Common myeloid progenitor, CD34-positive (primary cell): ENCODE measurements at regions not wholly inside any gene's neighbourhood (a gene's known extent, or its start where the extent isn't known, plus 50 kb on each side); places are given as distances from the start of the nearest gene placed in this dataset.

Experiments
- CTCF ChIA-PET: fragments of 350-600 bp; sonication (Branson Sonifier 250); formaldehyde crosslinking; loops from one replicate; lab custom pipeline; 2021; ENCODE audit warnings: antibody characterized with exemption; lab: Charles Lee
- POLR2A ChIA-PET: fragments of 350-600 bp; sonication (Branson Sonifier 250); formaldehyde crosslinking; loops from one replicate; lab custom pipeline; 2021; ENCODE audit warnings: antibody characterized with exemption; lab: Charles Lee
- DNase-seq, 3 donors: peaks; one replicate each; pipeline versions ENCODE4 v3.0.0 to v3.0.0-alpha.2; 2013
- H3K27ac ChIP-seq, 2 experiments: 1 replicate in 1 of 2; 2 replicates in 1 of 2; pipeline ENCODE4 v1.7.0; 2013; ENCODE audit warnings: inconsistent platforms in 2 of 2, low read length in 2 of 2, mild to moderate bottlenecking in 2 of 2, low read depth in 1 of 2, moderate library complexity in 1 of 2; ENCODE audit not compliant: severe bottlenecking in 2 of 2, insufficient read depth in 1 of 2, poor library complexity in 1 of 2
- H3K27me3 ChIP-seq, 5 experiments: replicated peaks in 2 of 5; 1 replicate in 3 of 5; 2 replicates in 2 of 5; pipeline versions ENCODE4 v1.6.1 to v1.7.0; 2013; ENCODE audit warnings: low read length in 4 of 5, mild to moderate bottlenecking in 2 of 5, moderate library complexity in 2 of 5, inconsistent platforms in 1 of 5; ENCODE audit not compliant: insufficient read depth in 5 of 5, control insufficient read depth in 4 of 5
- H3K36me3 ChIP-seq, 4 experiments: 1 replicate in 2 of 4; 2 replicates in 2 of 4; pipeline versions ENCODE4 v1.6.1 to v1.7.0; 2013; ENCODE audit warnings: low read length in 3 of 4, control low read depth in 1 of 4, mild to moderate bottlenecking in 1 of 4; ENCODE audit not compliant: control insufficient read depth in 4 of 4, insufficient read depth in 4 of 4
- H3K4me1 ChIP-seq, 4 experiments: 1 replicate in 3 of 4; 2 replicates in 1 of 4; pipeline versions ENCODE4 v1.6.1 to v1.7.1; 2013; ENCODE audit warnings: low read length in 3 of 4, mild to moderate bottlenecking in 3 of 4, control low read depth in 1 of 4, inconsistent platforms in 1 of 4, moderate library complexity in 1 of 4; ENCODE audit not compliant: control insufficient read depth in 4 of 4, insufficient read depth in 4 of 4; ENCODE audit errors: control extremely low read depth in 1 of 4
- H3K4me3 ChIP-seq, 7 experiments: 1 replicate in 4 of 7; 2 replicates in 3 of 7; pipeline versions ENCODE4 v1.5.1 to v1.7.0; 2013; ENCODE audit warnings: mild to moderate bottlenecking in 7 of 7, low read length in 6 of 7, moderate library complexity in 6 of 7, inconsistent platforms in 2 of 7, low read depth in 2 of 7, control low read depth in 1 of 7; ENCODE audit not compliant: insufficient read depth in 4 of 7, control insufficient read depth in 1 of 7; ENCODE audit errors: extremely low read depth in 1 of 7
- H3K9me3 ChIP-seq, 5 experiments: 1 replicate in 4 of 5; 2 replicates in 1 of 5; pipeline versions ENCODE4 v1.6.1 to v1.7.1; 2013; ENCODE audit warnings: low read length in 4 of 5, mild to moderate bottlenecking in 2 of 5, inconsistent platforms in 1 of 5, low read depth in 1 of 5, moderate library complexity in 1 of 5; ENCODE audit not compliant: control insufficient read depth in 4 of 5, insufficient read depth in 2 of 5; ENCODE audit errors: control extremely low read depth in 1 of 5
- WGBS: methylation state at CpG from one replicate; pipeline ENCODE4 v1.1.5; 2013; ENCODE audit not compliant: insufficient coverage; 5-methylcytosine and 5-hydroxymethylcytosine counted together

DNA sequence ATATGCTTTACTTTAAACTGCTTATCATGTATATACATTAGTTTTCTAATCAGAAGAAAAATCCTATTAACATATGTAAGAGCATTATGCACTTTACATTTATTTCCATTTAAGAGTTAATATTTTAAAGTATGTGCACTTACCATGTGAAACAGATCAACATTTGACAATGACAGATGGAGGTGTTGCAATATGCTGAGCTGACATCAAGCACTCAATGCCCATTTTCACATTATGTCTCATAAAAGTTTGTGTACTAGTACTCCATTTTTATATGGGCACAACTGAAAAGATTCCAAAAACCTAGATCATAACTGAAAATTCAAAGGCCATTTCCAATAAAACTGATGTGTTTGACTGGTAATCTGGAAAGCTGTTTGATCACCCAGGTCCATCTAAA, 420.9 kb upstream of the SOX9 start:
- Histone ChIP-seq H3K36me3 (no peaks in the 10 kb centered on the region), H3K4me1 (no peaks in the 10 kb centered on the region), H3K27ac (no peak overlapping the region), H3K27me3 (no peaks in the 10 kb centered on the region), H3K4me3 (no peak overlapping the region), H3K9me3 (peaks cover 0 to under 1% (median 0%) of the 10 kb centered on the region in 5 experiments)
- CTCF ChIA-PET: no interaction called here
- POLR2A ChIA-PET: no interaction called here
- no peak for DNase-seq

DNA sequence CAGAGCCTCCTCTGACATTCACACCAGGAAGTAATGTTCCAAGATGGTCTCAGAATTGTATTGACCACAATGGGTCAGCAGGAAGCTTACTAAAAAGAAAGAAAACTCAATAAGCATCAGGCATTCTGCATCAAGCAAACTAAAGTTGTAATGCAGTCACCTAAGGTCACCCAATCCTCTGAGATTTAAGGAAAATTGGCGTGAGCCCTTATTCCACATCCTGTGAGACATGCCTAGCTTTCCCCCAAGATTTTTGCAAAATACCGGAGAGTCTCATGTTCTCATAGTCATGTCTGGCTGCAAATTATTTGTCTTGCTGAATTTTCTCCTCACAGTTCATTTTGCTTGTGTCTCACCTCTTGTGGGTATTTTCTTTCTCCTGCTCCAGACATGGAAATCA, 417.1 kb upstream of the SOX9 start:
- DNase-seq: no peak
- Histone ChIP-seq H3K27me3 (no peaks in the 10 kb centered on the region), H3K36me3 (no peaks in the 10 kb centered on the region), H3K9me3 (no peaks in the 10 kb centered on the region), H3K4me1 (no peaks in the 10 kb centered on the region), H3K4me3 (no peak overlapping the region), H3K27ac (no peak overlapping the region)
- ChIA-PET CTCF (no interaction called here), POLR2A (no interaction called here)
- WGBS: 96% methylated on average over 2 of the region's 2 CpGs

DNA sequence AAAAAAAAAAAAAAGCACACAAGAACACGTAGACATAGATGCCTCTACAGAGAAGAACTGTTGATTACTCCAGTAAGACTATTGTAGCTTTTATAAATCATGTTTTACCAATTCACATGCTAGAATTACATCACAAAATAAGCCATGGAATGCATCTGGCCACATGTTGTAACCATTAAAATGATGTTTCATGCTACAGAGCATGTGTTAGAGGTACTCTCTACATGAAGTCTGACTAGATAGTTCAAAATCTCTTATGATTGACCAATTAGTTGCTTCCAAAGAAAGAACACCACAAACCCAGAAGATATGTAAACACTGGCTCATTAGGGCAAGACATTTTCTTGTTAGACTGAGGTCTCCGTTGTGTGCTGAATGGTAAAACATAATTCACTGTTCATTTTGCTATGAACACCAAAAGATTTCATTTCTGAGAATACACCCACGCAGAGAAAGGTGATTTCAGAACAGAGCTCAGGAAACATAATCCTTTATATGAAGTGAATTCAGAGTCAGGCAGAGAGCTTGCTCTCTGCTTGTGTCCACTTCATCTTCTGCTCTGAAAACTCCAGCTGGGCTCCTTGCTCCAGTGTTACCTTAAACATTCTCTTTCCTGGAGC, 411.4 kb upstream of the SOX9 start:
- Histone ChIP-seq H3K4me1 (no peaks in the 10 kb centered on the region), H3K27ac (no peak overlapping the region), H3K36me3 (no peaks in the 10 kb centered on the region), H3K4me3 (no peak overlapping the region), H3K9me3 (no peaks in the 10 kb centered on the region), H3K27me3 (no peaks in the 10 kb centered on the region)
- 100% methylated on average over 1 of the region's 3 CpGs for WGBS
- CTCF ChIA-PET: no interaction called here
- no peak for DNase-seq
- POLR2A ChIA-PET: no interaction called here

DNA sequence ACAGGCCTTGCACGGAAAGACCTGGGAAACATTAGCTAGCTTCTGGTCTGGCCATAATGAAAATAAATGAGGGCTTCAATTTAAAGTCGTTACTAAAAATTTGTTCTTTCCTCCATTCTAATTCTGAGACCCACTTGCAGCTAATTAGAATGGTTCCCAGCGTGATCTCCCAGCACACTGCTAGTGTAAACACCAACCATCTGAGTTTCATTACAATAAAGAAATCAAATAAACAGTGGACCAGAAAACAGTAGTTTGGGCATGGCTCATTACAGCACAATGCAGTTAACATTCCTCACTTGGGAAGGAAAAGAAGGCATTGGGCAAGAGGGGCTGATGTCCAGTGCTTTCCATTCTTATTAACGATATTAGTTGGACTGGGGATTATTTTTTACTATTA, 410.9 kb upstream of the SOX9 start:
- H3K27me3 ChIP-seq: no peaks in the 10 kb centered on the region
- no peak overlapping the region for H3K4me3 ChIP-seq
- no peaks in the 10 kb centered on the region for H3K36me3 ChIP-seq
- DNase-seq: no peak
- no peak overlapping the region for H3K27ac ChIP-seq
- WGBS: 81% methylated on average over 3 of the region's 4 CpGs
- ChIA-PET POLR2A (no interaction called here), CTCF (no interaction called here)
- no peaks in the 10 kb centered on the region for H3K9me3 ChIP-seq
- no peaks in the 10 kb centered on the region for H3K4me1 ChIP-seq

DNA sequence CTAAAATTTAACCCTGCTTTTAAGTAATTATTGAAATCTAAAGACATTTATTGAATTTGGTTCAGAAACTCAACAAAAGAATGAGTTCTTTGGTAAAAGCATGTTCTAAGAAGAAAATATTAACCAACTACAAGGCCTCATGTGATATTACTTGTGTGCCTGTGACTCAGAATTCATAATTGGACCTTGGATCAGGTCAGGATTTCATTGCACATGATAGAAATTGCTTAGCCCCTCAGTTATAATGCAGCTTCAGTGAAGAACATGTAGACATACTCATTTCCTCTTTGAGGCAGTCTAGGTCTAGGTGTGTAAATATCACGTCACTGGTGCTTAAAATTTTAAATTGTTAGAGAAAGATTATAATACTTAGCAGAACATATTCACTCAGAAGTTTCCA, 410.0 kb upstream of the SOX9 start:
- no CpG with 5 or more reads among the region's 1 CpG for WGBS
- POLR2A ChIA-PET: no interaction called here
- no peak overlapping the region for H3K27ac ChIP-seq
- H3K4me3 ChIP-seq: no peak overlapping the region
- no peaks in the 10 kb centered on the region for H3K36me3 ChIP-seq
- no peaks in the 10 kb centered on the region for H3K9me3 ChIP-seq
- CTCF ChIA-PET: no interaction called here
- H3K27me3 ChIP-seq: no peaks in the 10 kb centered on the region
- no peaks in the 10 kb centered on the region for H3K4me1 ChIP-seq
- no peak for DNase-seq

DNA sequence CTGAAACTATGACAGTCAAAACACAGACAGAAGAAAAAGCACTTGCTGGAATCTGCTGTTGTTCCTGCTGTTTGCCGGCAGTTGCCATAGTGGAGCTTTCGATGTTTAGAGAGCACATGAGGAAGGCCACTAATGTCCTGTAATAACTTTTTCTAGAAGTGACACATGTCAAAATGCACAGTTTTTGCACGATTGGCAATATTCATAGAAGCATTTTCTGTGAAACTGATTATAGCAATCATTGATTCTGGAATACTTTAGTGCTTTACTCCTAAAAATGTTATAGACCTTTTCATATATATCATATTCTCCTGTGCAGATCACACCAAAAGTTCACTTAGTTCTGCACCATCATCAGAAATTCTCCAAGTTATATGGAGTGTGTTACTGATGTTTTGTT, 407.0 kb upstream of the SOX9 start:
- WGBS: 73% methylated on average over 2 of the region's 3 CpGs
- H3K27me3 ChIP-seq: no peaks in the 10 kb centered on the region
- no peak overlapping the region for H3K27ac ChIP-seq
- no peak overlapping the region for H3K4me3 ChIP-seq
- POLR2A ChIA-PET: no interaction called here
- CTCF ChIA-PET: no interaction called here
- H3K4me1 ChIP-seq: no peaks in the 10 kb centered on the region
- DNase-seq: no peak
- H3K9me3 ChIP-seq: peaks cover 0 to 7% (median 4%) of the 10 kb centered on the region in 5 experiments
- H3K36me3 ChIP-seq: no peaks in the 10 kb centered on the region

DNA sequence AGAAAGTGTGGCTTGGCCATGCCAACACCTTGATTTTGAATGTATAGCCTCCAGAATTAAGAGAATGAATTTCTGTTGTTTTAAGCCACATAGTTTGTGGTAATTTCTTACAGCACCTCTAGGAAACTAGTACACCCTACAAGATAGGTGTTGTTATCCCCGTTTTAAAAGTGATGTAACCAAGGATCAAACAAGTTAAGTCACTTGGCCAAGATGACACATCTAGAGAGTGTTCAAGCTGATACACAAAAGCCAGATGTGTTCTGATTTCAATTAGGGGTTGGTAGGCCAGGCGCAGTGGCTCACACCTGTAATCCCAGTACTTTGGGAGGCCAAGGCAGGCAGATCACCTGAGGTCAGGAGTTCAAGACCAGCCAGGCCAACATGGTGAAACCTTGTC, 396.5 kb upstream of the SOX9 start:
- ChIA-PET CTCF (no interaction called here), POLR2A (no interaction called here)
- no peaks in the 10 kb centered on the region for H3K36me3 ChIP-seq
- no peaks in the 10 kb centered on the region for H3K27me3 ChIP-seq
- H3K4me3 ChIP-seq: no peak overlapping the region
- no peaks in the 10 kb centered on the region for H3K9me3 ChIP-seq
- 100% methylated on average over 2 of the region's 2 CpGs for WGBS
- DNase-seq: no peak
- H3K27ac ChIP-seq: no peak overlapping the region
- H3K4me1 ChIP-seq: no peaks in the 10 kb centered on the region
